ENCODE measurements at regions not wholly inside any gene's neighbourhood (a gene's known extent, or its start where the extent isn't known, plus 50 kb on each side); places are given as distances from the start of the nearest gene placed in this dataset.

GRCh38 chr2:236350426-236350825 lies 86.2 kb upstream of the ASB18 start (continued):
- no peak for TF ChIP-seq ZNF687 (IDR thresholded peaks at IDR 0.05)
- TF ChIP-seq STAT3 (IDR thresholded peaks at IDR 0.05; ENCODE audit: low read depth, low read length), result no peak

- Histone ChIP-seq H3K4me1 (ENCODE audit: control insufficient read depth, insufficient read depth, low read length) (no peaks in the 10 kb centered on the region), H3K9me3 (replicated peaks; ENCODE audit: control insufficient read depth, insufficient read depth, low read length) (no peaks in the 10 kb centered on the region), H2AFZ (ENCODE audit: control insufficient read depth, low read depth, low read length) (no peak overlapping the region), H3K79me2 (ENCODE audit: control insufficient read depth, insufficient read depth, low read length) (no peaks in the 10 kb centered on the region), H3K4me3 (no peak overlapping the region), H3K9ac (ENCODE audit: control insufficient read depth, insufficient read depth, low read length) (no peak overlapping the region), H3K27me3 (replicated peaks in 1 of 2; ENCODE audit: control insufficient read depth in 2 of 2, insufficient read depth in 2 of 2, low read length in 1 of 2) (no peaks in the 10 kb centered on the region), H3K36me3 (ENCODE audit: control insufficient read depth in 2 of 2, insufficient read depth in 2 of 2, low read length in 1 of 2) (no peaks in the 10 kb centered on the region), H3K4me2 (ENCODE audit: control insufficient read depth, insufficient read depth) (no peak overlapping the region), H4K20me1 (ENCODE audit: control insufficient read depth, insufficient read depth) (no peaks in the 10 kb centered on the region), H3K27ac (ENCODE audit: control insufficient read depth, insufficient read depth) (no peak overlapping the region)
- ChIA-PET RAD21 (ENCODE audit: unreplicated experiment) (interaction anchor here (0.8 kb wide), 1 partner anchor 709 kb away, joined by 3 read pairs; no protein-coding TSS in a partner anchor), CTCF (interaction anchor here (0.7 to 1.5 kb wide), 2 partner anchors 646 to 716 kb away, joined by 3 read pairs; no protein-coding TSS in a partner anchor), POLR2A (no interaction called here), SMC1A (ENCODE audit: uncharacterized antibody, unreplicated experiment) (interaction anchor here (1.4 kb wide), 1 partner anchor 681 kb away, joined by 3 read pairs; no protein-coding TSS in a partner anchor)
- DNase-seq (ENCODE audit: low read depth, low spot score) (no peak), FAIRE-seq (no peak), ATAC-seq (no peak)
- WGBS (ENCODE audit: insufficient coverage, insufficient replicate concordance, low lambda C conversion rate, missing lambda C conversion rate), result 39% methylated on average over 18 of the region's 18 CpGs
- intact Hi-C loops (cut with micrococcal nuclease; ENCODE audit: unreplicated experiment) (loop anchor here (2.0 to 10.0 kb wide), 2 partner anchors 163 to 721 kb away; no protein-coding TSS in a partner anchor), in situ Hi-C loops (cut with MboI) (no loop called here)
- BruUV-seq (replicated peaks), result no TSS peak
- TF ChIP-seq HSF1 (IDR thresholded peaks at IDR 0.05; ENCODE audit: low read depth, low read length), result no peak
- no peak for TF ChIP-seq ZBTB11 (CRISPR knock-in tag; IDR thresholded peaks at IDR 0.05)
- no peak for TF ChIP-seq ZBTB4 (CRISPR knock-in tag; IDR thresholded peaks at IDR 0.05)
- no peak for TF ChIP-seq FOS (IDR thresholded peaks at IDR 0.05; ENCODE audit: borderline replicate concordance, extremely low read depth, insufficient read length)
- TF ChIP-seq HDAC2 (IDR thresholded peaks at IDR 0.05), result no peak
- no peak for TF ChIP-seq NR2F1 (conservative IDR thresholded peaks at IDR 0.05)
- no peak for TF ChIP-seq MTA3 (IDR thresholded peaks at IDR 0.05; ENCODE audit: borderline replicate concordance, low read length)
These were observed 87.8 kb upstream of the ASB18 start for GRCh38 chr2:236351966-236352525.
